OCI-LY3 (cell line): ENCODE measurements at regions not wholly inside any gene's neighbourhood (a gene's known extent, or its start where the extent isn't known, plus 50 kb on each side); places are given as distances from the start of the nearest gene placed in this dataset.

Source experiments
- H2AFZ ChIP-seq: fragments of 200-600, 300-600 bp; shearing (Covaris generic); 2 replicates; pipeline ENCODE4 v1.6.0; 2014; ENCODE audit warnings: antibody characterized with exemption, low read depth, low read length
- H3K27ac ChIP-seq: fragments of 200-600, 300-600 bp; sonication (generic); 2 replicates; pipeline ENCODE4 v1.5.1; 2014; ENCODE audit warnings: mild to moderate bottlenecking, low read length, moderate library complexity, mixed read lengths
- H3K27me3 ChIP-seq: fragments of 200-600, 300-600 bp; sonication (generic); 2 replicates; pipeline ENCODE4 v1.6.1; 2014; ENCODE audit warnings: low read depth, low read length, mixed read lengths
- H3K36me3 ChIP-seq: fragments of 200-600, 300-600 bp; sonication (generic); replicated peaks from 2 replicates; pipeline ENCODE3; 2014; ENCODE audit warnings: low read depth, low read length, mixed read lengths
- H3K4me1 ChIP-seq: fragments of 300-600, 200-600 bp; sonication (generic); 2 replicates; pipeline ENCODE4 v1.6.1; 2014; ENCODE audit warnings: low read length, mixed read lengths
- H3K4me2 ChIP-seq: fragments of 200-600, 300-600 bp; sonication (generic); 2 replicates; pipeline ENCODE4 v1.6.1; 2014; ENCODE audit warnings: low read length, mixed read lengths
- H3K4me3 ChIP-seq: fragments of 300-600, 200-600 bp; sonication (generic); 2 replicates; pipeline ENCODE4 v1.5.1; 2014; ENCODE audit warnings: antibody characterized with exemption, mild to moderate bottlenecking, low read length, moderate library complexity
- H3K79me2 ChIP-seq: fragments of 300-600, 200-600 bp; shearing (Covaris generic); 2 replicates; pipeline ENCODE4 v1.6.1; 2014; ENCODE audit warnings: mild to moderate bottlenecking, low read length, mixed read lengths
- H3K9ac ChIP-seq: fragments of 300-600, 200-600 bp; shearing (Covaris generic); 2 replicates; pipeline ENCODE4 v1.6.0; 2014; ENCODE audit warnings: mild to moderate bottlenecking, low read length, moderate library complexity
- H3K9me3 ChIP-seq: fragments of 200-600, 300-600 bp; shearing (Covaris generic); 2 replicates; pipeline ENCODE4 v1.6.1; 2014; ENCODE audit warnings: low read length, mixed read lengths; ENCODE audit not compliant: insufficient read depth
- H4K20me1 ChIP-seq: fragments of 200-600, 300-600 bp; sonication (generic); 2 replicates; pipeline ENCODE4 v1.6.1; 2016; ENCODE audit warnings: low read length, mixed read lengths; ENCODE audit not compliant: insufficient read depth
- CTCF ChIP-seq: fragments of 200-600, 300-600 bp; sonication (generic); IDR thresholded peaks from 2 replicates; pipeline ENCODE4 v1.5.1; 2014; ENCODE audit warnings: antibody characterized with exemption, low read length, low read depth
- EZH2phosphoT487 ChIP-seq: fragments of 200-600 bp; shearing (Covaris generic); IDR thresholded peaks from 2 replicates; pipeline ENCODE4 v1.6.1; 2018; ENCODE audit warnings: antibody characterized with exemption, mixed run types, low read depth

GRCh38 chr7:404812-405488 lies 114.7 kb downstream of the PDGFA start:
- no peaks in the 10 kb centered on the region for H3K36me3 ChIP-seq

GRCh38 chr7:405489-406211 lies 114.0 kb downstream of the PDGFA start:
- Histone ChIP-seq H3K36me3 (no peaks in the 10 kb centered on the region), H3K27ac (no peak overlapping the region), H4K20me1 (no peaks in the 10 kb centered on the region), H3K27me3 (no peaks in the 10 kb centered on the region), H3K9me3 (no peaks in the 10 kb centered on the region), H3K4me1 (no peaks in the 10 kb centered on the region), H3K4me3 (no peak overlapping the region), H3K4me2 (no peak overlapping the region), H3K9ac (no peak overlapping the region), H3K79me2 (no peaks in the 10 kb centered on the region), H2AFZ (no peak overlapping the region)
- no peak for TF ChIP-seq EZH2phosphoT487
- no peak for TF ChIP-seq CTCF

More at GRCh38 chr7:404812-405488, 114.7 kb downstream of the PDGFA start:
- no peaks in the 10 kb centered on the region for H3K9me3 ChIP-seq
- H3K27me3 ChIP-seq, result no peaks in the 10 kb centered on the region
- H3K4me2 ChIP-seq, result no peak overlapping the region
- H3K9ac ChIP-seq, result no peak overlapping the region
- H3K4me1 ChIP-seq, result no peaks in the 10 kb centered on the region
- H3K27ac ChIP-seq, result no peak overlapping the region
- H3K79me2 ChIP-seq, result no peaks in the 10 kb centered on the region
- no peaks in the 10 kb centered on the region for H4K20me1 ChIP-seq
- TF ChIP-seq EZH2phosphoT487, result no peak
- no peak overlapping the region for H2AFZ ChIP-seq
- no peak overlapping the region for H3K4me3 ChIP-seq

DNA sequence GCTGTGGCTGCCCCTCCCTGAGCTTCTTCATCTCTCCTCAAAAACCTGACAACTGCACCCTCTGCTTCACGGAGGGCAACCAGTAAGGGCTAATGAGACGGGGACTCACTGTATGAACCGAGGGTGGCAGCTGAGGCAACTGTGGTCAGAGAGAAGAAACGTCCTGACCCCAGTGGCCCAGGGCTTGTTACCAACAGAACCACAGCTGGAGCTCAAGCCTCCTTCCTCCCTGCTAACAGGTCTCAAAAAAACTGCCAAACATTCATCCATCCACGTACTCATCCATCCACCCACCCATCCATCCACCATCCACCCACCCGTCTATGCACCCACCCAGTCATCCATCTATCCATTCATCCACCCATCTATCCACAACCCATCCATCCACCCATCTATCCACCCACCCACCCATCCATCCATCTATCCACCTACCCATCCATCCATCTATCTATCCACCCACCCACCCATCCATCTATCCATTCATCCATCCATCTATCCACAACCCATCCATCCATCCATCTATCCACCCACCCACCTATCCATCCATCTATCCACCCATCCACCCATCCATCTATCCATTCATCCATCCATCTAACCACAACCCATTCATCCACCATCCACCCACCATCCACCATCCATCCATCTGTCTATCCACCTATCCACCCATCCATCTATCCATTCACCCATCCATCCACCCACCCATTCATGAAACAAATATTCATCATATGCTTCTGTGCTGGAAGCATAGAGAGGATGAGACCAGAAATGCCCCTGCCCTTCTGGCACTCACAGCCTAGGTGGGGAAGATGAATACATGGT lies 111.7 kb downstream of the PDGFA start:
- Histone ChIP-seq H3K9ac (no peak overlapping the region), H4K20me1 (no peaks in the 10 kb centered on the region), H3K4me1 (no peaks in the 10 kb centered on the region), H3K36me3 (no peaks in the 10 kb centered on the region), H3K27ac (no peak overlapping the region), H3K27me3 (no peaks in the 10 kb centered on the region), H3K4me3 (no peak overlapping the region), H3K4me2 (no peak overlapping the region), H2AFZ (no peak overlapping the region), H3K79me2 (no peaks in the 10 kb centered on the region), H3K9me3 (no peaks in the 10 kb centered on the region)
- TF ChIP-seq CTCF, result no peak
- no peak for TF ChIP-seq EZH2phosphoT487

DNA sequence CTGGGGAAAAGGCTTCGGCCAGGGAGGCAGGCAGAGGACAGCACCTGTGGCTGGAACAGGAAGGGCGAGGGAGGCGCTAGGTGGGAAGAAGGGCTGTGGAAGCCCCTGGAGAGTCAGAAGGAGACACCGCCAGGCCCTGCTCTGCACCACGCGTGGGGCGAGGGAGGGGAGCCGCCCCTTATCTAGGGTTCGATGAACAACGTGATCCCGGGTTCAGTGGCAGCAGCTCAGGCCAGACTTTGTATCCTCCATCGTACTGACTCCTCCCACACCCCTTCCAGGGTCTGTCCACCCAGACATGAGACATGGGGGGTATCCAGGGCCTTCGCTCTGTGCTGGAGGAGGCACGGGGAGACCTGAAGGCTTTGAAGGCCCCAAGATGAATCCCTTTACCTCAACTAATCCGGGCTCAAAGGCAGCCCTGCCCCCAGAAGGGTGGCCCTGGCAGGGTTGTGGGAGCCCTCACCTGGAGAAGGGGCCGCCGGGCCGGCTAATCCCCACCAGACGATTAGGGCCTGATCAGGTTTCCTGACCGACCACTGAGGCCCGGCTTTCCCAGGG lies 110.8 kb downstream of the PDGFA start:
- no peak overlapping the region for H2AFZ ChIP-seq
- H3K4me1 ChIP-seq, result no peaks in the 10 kb centered on the region
- no peak overlapping the region for H3K4me2 ChIP-seq
- no peaks in the 10 kb centered on the region for H4K20me1 ChIP-seq
- H3K27ac ChIP-seq, result no peak overlapping the region
- H3K9me3 ChIP-seq, result no peaks in the 10 kb centered on the region
- TF ChIP-seq CTCF, result no peak
- TF ChIP-seq EZH2phosphoT487, result no peak
- no peak overlapping the region for H3K4me3 ChIP-seq
- no peaks in the 10 kb centered on the region for H3K27me3 ChIP-seq
- H3K36me3 ChIP-seq, result no peaks in the 10 kb centered on the region
- no peak overlapping the region for H3K9ac ChIP-seq
- no peaks in the 10 kb centered on the region for H3K79me2 ChIP-seq
